ENCODE measurements at regions not wholly inside any gene's neighbourhood (a gene's known extent, or its start where the extent isn't known, plus 50 kb on each side); places are given as distances from the start of the nearest gene placed in this dataset.

DNA sequence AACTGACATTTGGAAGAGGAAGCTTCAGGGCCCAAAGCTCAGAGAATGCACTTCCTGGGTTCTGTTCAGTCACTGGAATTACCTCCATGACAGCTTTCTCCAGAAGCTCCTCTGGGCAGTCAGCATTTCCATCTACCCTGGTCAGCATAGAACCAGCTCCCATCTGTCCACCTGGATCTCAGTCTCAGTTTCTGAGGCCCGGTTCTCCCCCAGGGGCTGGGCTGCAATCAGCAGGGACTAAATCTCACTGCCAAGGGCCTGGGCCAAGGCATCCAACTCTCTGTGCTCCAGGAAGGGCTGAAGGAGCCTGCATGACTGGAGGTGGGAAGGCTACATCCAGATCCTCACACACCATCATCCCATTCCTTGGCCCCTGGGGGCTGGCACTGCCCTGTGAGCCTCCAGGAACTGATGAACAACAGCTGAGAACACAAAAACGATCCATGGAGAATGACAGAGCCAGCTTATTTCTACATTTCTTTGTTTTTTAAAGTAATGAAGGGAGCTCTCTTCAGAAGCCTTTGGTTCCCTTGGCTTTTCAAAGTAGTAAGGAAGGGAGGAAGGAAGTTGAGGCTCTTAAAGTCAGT lies 66.3 kb upstream of the MRTFB start:
- no peak overlapping the region for H3K27ac ChIP-seq (ENCODE audit: low read depth, low read length, poor library complexity, severe bottlenecking)
- H3K4me3 ChIP-seq (ENCODE audit: low read depth, low read length, poor library complexity, severe bottlenecking): no peak overlapping the region
- no TSS peak for BruUV-seq (replicated peaks)
- H3K9me3 ChIP-seq (ENCODE audit: low read length): no peaks in the 10 kb centered on the region
- no peaks in the 10 kb centered on the region for H4K20me1 ChIP-seq (ENCODE audit: insufficient read depth, low read length)
- no peak for DNase-seq (ENCODE audit: low spot score)
- CTCF ChIA-PET (ENCODE audit: unreplicated experiment): no interaction called here
- no peaks in the 10 kb centered on the region for H3K36me3 ChIP-seq (ENCODE audit: insufficient read depth, low read length)
- H3K4me1 ChIP-seq (ENCODE audit: insufficient read depth, low read length, poor library complexity, severe bottlenecking): peaks cover 13% of the 10 kb centered on the region
- POLR2A ChIA-PET: no interaction called here
- TF ChIP-seq, protein P1, sequence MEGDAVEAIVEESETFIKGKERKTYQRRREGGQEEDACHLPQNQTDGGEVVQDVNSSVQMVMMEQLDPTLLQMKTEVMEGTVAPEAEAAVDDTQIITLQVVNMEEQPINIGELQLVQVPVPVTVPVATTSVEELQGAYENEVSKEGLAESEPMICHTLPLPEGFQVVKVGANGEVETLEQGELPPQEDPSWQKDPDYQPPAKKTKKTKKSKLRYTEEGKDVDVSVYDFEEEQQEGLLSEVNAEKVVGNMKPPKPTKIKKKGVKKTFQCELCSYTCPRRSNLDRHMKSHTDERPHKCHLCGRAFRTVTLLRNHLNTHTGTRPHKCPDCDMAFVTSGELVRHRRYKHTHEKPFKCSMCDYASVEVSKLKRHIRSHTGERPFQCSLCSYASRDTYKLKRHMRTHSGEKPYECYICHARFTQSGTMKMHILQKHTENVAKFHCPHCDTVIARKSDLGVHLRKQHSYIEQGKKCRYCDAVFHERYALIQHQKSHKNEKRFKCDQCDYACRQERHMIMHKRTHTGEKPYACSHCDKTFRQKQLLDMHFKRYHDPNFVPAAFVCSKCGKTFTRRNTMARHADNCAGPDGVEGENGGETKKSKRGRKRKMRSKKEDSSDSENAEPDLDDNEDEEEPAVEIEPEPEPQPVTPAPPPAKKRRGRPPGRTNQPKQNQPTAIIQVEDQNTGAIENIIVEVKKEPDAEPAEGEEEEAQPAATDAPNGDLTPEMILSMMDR (conservative IDR thresholded peaks at IDR 0.05; ENCODE audit: low read length): no peak
- no peak for TF ChIP-seq EZH2phosphoT487 (IDR thresholded peaks at IDR 0.05; ENCODE audit: borderline replicate concordance, low read depth, low read length)
- intact Hi-C loops (cut with micrococcal nuclease; ENCODE audit: unreplicated experiment): no loop called here
- no peak overlapping the region for H3K4me2 ChIP-seq (ENCODE audit: low read length)
- no peak overlapping the region for H2AFZ ChIP-seq (ENCODE audit: low read length)
- H3K79me2 ChIP-seq (ENCODE audit: insufficient read depth, low read depth, low read length): no peaks in the 10 kb centered on the region
- H3K9me2 ChIP-seq (ENCODE audit: insufficient read depth, low read length): no peaks in the 10 kb centered on the region

DNA sequence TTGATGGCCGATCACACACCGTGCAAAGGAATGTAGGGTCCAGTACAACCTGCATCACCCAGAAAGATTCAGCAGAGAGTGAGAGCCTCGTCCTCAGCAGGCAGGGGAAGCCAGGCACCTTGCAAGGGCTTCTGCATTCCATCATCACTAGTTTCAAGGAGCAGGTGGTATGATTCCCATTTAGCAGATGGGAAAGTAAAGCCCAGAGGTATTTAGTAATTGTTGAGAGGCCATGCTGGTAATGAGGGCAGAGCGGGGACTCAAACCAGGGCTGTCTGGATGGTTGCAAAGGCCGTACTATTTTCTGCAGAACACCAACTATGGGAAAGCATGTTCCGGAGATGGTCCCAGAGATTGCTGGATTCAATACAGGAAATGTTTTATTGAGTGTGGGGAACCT lies 65.8 kb upstream of the MRTFB start:
- peaks cover 7% of the 10 kb centered on the region for H3K4me1 ChIP-seq (ENCODE audit: insufficient read depth, low read length, poor library complexity, severe bottlenecking)
- no peak overlapping the region for H3K4me3 ChIP-seq (ENCODE audit: low read depth, low read length, poor library complexity, severe bottlenecking)
- TF ChIP-seq EZH2phosphoT487 (IDR thresholded peaks at IDR 0.05; ENCODE audit: borderline replicate concordance, low read depth, low read length): no peak
- TF ChIP-seq, protein P1 (conservative IDR thresholded peaks at IDR 0.05; ENCODE audit: low read length): no peak
- no peak overlapping the region for H3K27ac ChIP-seq (ENCODE audit: low read depth, low read length, poor library complexity, severe bottlenecking)
- H4K20me1 ChIP-seq (ENCODE audit: insufficient read depth, low read length): no peaks in the 10 kb centered on the region
- no peaks in the 10 kb centered on the region for H3K36me3 ChIP-seq (ENCODE audit: insufficient read depth, low read length)
- H2AFZ ChIP-seq (ENCODE audit: low read length): no peak overlapping the region
- CTCF ChIA-PET (ENCODE audit: unreplicated experiment): no interaction called here
- no TSS peak for BruUV-seq (replicated peaks)
- DNase-seq (ENCODE audit: low spot score): no peak
- POLR2A ChIA-PET: interaction anchor here (0.6 kb wide), 1 partner anchor 135 kb away, joined by 3 read pairs; no protein-coding TSS in a partner anchor
- intact Hi-C loops (cut with micrococcal nuclease; ENCODE audit: unreplicated experiment): no loop called here
- no peaks in the 10 kb centered on the region for H3K9me2 ChIP-seq (ENCODE audit: insufficient read depth, low read length)
- no peak overlapping the region for H3K4me2 ChIP-seq (ENCODE audit: low read length)
- H3K9me3 ChIP-seq (ENCODE audit: low read length): no peaks in the 10 kb centered on the region
- H3K79me2 ChIP-seq (ENCODE audit: insufficient read depth, low read depth, low read length): no peaks in the 10 kb centered on the region

DNA sequence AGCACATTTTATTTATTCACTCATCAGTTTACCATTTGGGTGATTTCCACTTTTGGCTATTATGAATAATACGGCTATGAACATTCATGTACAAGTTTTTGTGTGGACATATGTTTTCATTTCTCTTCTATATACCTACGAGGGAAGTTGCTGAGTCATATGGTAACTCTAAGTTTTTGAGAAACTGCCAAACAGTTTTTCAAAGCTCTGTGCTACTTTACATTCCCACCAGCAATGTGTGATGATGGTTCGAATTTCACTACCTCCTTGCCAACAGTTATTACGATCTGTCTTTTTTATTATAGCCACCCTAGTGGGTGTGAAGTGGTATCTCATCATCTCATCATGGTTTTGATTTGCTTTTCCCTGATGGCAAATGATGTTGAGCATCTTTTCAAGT lies 63.7 kb upstream of the MRTFB start:
- no peak overlapping the region for H3K27ac ChIP-seq (ENCODE audit: low read depth, low read length, poor library complexity, severe bottlenecking)
- no peak overlapping the region for H3K4me3 ChIP-seq (ENCODE audit: low read depth, low read length, poor library complexity, severe bottlenecking)
- ChIA-PET CTCF (ENCODE audit: unreplicated experiment) (no interaction called here), POLR2A (interaction anchor here (1.2 kb wide), 1 partner anchor 10 kb away, joined by 3 read pairs; no protein-coding TSS in a partner anchor)
- no peak overlapping the region for H2AFZ ChIP-seq (ENCODE audit: low read length)
- H3K4me1 ChIP-seq (ENCODE audit: insufficient read depth, low read length, poor library complexity, severe bottlenecking): peaks cover 7% of the 10 kb centered on the region
- no peak overlapping the region for H3K4me2 ChIP-seq (ENCODE audit: low read length)
- no peaks in the 10 kb centered on the region for H3K79me2 ChIP-seq (ENCODE audit: insufficient read depth, low read depth, low read length)
- TF ChIP-seq, protein P1 (conservative IDR thresholded peaks at IDR 0.05; ENCODE audit: low read length): no peak
- TF ChIP-seq EZH2phosphoT487 (IDR thresholded peaks at IDR 0.05; ENCODE audit: borderline replicate concordance, low read depth, low read length): no peak
- H3K36me3 ChIP-seq (ENCODE audit: insufficient read depth, low read length): no peaks in the 10 kb centered on the region
- DNase-seq (ENCODE audit: low spot score): no peak
- no TSS peak for BruUV-seq (replicated peaks)
- H3K9me3 ChIP-seq (ENCODE audit: low read length): no peaks in the 10 kb centered on the region
- H4K20me1 ChIP-seq (ENCODE audit: insufficient read depth, low read length): no peaks in the 10 kb centered on the region
- H3K9me2 ChIP-seq (ENCODE audit: insufficient read depth, low read length): no peaks in the 10 kb centered on the region
- intact Hi-C loops (cut with micrococcal nuclease; ENCODE audit: unreplicated experiment): no loop called here
